GM12865 (cell line): ENCODE measurements at regions not wholly inside any gene's neighbourhood (a gene's known extent, or its start where the extent isn't known, plus 50 kb on each side); places are given as distances from the start of the nearest gene placed in this dataset.

Source experiments
- DNase-seq: peaks from one replicate; pipeline ENCODE4 v3.0.0; 2010; ENCODE audit warnings: low read depth
- H3K4me3 ChIP-seq: 2 replicates; pipeline ENCODE4 v1.5.1; 2011; ENCODE audit warnings: mild to moderate bottlenecking, low read depth, low read length, control low read depth
- TF ChIP-seq, protein P1 (sequence below): IDR thresholded peaks from 2 replicates; pipeline ENCODE4 v1.5.1; 2011; ENCODE audit warnings: low read length, control low read depth, low read depth, inconsistent platforms; ENCODE audit not compliant: insufficient read depth; ENCODE audit errors: missing control alignments

DNA sequence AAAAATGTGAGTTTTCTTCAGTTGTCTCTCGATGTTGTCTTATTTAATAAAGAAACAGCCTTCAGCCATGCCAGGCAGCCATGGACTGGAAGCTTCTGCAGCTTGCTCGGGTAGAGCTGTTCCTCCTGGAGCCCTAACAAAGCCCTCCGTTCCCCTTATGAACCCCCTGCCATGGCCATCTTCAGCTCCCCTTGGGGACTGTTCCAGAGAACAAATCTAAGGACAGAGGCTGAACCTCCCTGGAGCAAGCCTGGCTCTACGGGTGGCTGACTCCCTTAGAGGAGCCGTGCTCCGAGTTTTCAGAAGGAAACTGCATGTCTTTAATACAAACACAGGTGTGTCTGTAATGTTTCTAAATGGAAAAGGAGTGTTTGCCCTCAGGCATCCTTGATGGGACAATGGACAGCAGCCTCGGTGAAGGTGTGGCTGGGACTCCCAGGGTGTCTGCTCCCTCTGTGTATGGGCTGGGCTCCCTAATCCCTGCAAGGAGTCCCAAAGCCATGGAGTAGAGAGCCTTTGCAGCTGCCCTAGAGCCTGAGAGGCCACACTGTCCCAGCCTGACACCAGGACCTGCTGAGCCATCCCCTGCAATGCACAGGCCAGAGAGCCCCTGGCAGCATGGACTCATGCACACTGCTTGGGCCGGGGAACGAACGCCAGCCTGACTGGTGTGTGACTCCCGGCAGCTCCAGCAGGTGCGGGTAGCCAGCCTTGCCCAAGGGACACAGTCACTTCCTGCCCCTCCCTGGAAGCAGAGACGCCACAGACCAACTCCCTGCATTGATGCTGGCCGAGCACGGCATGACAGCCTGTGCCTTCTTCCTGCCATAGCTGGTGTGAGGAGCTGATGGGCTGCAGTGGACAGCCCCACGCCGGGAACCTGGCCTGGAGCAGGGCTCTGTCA lies 381.8 kb downstream of the TCERG1L start:
- no peak overlapping the region for H3K4me3 ChIP-seq
- DNase-seq = no peak

DNA sequence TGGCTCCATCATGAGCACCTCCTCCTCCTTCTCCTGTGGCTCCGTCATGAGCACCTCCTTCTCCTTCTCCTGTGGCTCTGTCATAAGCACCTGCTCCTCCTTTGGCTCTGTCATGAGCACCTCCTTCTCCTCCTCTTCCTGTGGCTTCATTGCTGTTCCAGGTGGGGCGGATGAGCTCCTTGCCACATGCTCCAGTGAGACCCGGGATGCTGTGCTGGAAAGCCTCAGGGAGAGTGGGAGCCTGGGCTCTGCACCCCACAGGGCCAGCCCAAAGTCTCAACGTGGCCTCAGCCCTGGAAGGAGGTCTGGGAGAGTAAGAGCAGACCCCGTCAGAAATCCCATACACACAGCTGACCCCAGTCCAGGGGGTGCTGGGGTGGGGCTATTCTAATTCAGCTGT lies 380.7 kb downstream of the TCERG1L start:
- DNase-seq = no peak
- TF ChIP-seq, protein P1, sequence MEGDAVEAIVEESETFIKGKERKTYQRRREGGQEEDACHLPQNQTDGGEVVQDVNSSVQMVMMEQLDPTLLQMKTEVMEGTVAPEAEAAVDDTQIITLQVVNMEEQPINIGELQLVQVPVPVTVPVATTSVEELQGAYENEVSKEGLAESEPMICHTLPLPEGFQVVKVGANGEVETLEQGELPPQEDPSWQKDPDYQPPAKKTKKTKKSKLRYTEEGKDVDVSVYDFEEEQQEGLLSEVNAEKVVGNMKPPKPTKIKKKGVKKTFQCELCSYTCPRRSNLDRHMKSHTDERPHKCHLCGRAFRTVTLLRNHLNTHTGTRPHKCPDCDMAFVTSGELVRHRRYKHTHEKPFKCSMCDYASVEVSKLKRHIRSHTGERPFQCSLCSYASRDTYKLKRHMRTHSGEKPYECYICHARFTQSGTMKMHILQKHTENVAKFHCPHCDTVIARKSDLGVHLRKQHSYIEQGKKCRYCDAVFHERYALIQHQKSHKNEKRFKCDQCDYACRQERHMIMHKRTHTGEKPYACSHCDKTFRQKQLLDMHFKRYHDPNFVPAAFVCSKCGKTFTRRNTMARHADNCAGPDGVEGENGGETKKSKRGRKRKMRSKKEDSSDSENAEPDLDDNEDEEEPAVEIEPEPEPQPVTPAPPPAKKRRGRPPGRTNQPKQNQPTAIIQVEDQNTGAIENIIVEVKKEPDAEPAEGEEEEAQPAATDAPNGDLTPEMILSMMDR = no peak

More for the DNA sequence above, 381.8 kb downstream of the TCERG1L start:
- TF ChIP-seq, protein P1 = no peak

DNA sequence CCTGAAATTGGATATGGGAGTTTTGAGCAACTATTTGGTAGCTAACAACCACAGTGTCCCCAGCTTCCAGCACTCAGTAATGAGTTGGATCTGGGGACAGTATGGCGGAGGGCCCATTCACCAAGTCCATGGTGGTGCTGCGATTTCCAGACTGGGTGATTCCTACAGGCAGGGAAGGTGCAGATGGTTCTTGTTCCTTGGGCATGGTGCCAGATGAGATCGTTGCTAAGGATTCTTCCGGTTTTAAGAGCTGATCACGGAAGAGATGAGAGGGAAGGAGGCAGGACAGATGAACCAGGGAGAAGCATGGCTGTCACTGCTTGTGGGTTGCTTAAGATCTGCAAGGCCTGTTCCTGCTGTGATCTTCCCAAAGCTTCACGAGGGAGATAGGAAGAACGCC lies 380.3 kb downstream of the TCERG1L start:
- H3K4me3 ChIP-seq = no peak overlapping the region
- DNase-seq = no peak
- TF ChIP-seq, protein P1 = no peak

More for the DNA sequence above, 380.7 kb downstream of the TCERG1L start:
- H3K4me3 ChIP-seq = no peak overlapping the region

GRCh38 chr10:130932326-130933007 lies 379.1 kb downstream of the TCERG1L start:
- H3K4me3 ChIP-seq = no peak overlapping the region
- DNase-seq = no peak
- TF ChIP-seq, protein P1 = no peak

DNA sequence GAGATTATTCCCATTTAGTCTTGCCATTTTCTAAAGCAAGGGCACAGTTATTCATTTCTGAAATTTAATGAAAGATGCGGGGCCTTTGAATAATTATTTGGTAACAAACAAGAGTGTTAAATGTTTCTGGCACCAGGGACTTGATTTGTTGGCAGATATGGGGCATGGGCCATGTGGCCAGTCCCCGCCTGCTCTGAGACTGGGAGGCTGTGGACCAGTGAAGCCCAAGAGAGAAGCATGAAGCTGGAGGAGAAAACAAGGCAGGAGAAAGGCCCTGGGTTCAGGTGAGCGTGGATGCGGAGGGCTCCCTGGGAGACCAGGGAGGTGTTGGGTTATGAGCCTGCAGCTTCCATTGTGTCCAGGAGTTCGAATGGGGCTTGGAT lies 378.5 kb downstream of the TCERG1L start:
- no peak for DNase-seq
- no peak overlapping the region for H3K4me3 ChIP-seq
- TF ChIP-seq, protein P1 = no peak

DNA sequence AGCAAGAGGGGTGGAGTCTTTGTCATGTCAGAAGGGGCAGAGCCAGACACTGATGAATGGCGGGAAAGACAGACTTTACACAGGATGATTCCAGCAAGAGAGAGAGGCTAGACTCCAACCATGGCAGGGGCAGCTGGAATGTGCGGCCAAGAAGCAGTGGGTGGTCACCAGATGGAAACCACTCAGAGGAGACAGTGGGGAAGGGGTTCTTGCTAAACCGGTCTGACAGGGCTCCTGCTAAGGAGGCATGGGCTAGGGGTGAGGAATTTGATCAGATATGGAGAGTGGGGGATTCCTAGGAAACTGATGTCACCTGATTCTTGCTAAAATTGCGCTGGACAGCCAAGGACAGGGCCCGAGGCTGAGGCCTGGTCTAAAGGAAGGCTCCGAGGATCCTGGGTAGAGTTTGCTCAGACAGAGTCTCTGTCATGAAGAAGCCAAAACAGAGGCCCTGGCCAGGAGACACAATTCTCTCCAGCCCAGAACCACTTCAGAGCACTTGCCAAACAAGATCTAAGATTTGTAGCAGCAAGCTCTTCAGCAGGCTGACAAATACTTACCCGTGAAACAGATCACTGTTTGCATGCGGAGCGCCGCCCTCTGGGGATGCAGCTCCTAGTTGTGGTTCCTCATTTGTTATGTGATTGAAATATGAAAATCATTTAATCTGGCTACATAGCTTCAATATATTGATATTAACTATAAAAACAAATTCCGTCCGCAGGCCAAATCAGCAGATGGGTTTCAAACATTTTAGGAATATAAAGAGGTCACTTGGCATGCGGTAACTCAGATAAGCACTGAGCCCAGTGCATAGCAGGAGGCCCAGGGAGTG lies 377.0 kb downstream of the TCERG1L start:
- DNase-seq = no peak
- TF ChIP-seq, protein P1 = no peak
- no peak overlapping the region for H3K4me3 ChIP-seq
